ENCODE measurements at regions not wholly inside any gene's neighbourhood (a gene's known extent, or its start where the extent isn't known, plus 50 kb on each side); places are given as distances from the start of the nearest gene placed in this dataset.
"Not testable (repeated sequence)": the region's sequence is repeated elsewhere in the genome, so short reads cannot be mapped to it uniquely, and the experiment has no call there.

DNA sequence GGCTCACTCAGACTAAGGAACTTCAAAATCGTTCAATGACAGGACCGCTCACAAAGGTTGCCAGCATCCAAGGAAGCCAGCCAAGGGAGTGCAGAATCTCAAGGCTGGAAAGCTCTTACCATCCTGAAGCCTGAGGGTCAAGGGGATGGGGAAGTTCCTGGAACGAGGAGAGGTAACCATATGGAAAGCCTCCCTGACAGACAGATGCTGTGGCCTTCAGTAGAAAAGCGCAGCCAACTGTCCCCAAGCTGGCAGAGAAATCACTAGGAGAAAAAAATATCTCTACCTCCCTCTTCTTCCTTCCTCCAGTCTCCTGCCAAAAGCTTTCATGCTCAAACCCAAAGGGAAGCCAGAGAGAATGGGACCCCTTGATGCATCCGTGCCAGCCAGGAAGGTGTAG is 90.5 kb upstream of the RANBP3L start:
- no peak for DNase-seq

DNA sequence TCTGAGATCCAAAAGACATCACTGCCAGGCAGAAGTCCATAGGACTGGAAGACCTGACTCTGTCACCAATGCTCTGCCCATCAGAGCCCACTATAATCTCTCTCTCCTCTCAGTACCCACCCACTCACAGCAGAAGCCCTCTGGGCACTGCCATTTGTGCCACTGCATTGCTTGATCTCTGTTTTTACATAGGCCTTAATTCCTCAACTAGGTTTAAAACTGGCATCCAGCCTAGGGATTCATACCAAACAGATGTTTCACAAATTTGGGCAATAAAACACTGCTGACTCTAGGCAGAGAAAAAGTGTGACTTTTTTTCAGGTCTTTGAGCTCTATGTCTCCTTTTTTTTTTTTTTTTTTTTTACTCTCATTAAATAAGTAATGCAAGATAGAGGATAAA is 91.1 kb upstream of the RANBP3L start:
- no peak for DNase-seq

DNA sequence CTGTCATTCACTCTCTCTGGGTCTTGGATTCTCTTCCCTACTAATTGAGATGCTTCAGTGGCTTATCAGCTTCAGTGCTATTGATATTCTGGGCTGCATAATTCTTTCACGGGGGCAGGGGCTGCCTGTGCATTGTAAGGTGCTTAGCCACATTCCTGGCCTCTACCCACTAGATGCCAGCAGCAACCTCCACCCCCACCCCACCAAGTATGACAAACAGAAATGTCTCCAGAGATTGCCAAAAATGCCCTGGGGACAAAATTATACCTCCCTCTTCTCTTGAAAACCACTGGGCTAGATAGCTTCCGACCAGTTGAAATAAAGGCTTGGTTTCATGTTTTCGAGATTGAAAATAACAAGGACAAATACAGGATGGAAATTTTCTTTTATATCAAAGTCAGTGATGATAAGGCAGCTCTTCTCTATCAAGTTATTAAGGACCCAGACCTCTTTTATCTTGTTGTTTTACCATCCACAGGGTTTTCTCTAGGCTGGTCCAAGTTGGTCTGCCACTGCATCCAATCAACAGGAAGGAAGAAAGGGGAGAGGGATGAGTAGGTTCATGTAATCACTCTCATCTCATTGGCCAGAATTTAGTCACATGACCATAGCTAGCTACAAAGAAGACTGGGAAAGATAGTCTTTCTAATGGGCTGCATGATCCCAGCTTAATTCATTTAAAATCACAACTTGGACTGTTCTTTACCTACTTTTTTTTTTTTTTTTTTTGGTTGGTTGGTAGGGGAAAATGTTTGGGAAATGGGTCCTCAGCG is 92.1 kb upstream of the RANBP3L start:
- no peak for DNase-seq

DNA sequence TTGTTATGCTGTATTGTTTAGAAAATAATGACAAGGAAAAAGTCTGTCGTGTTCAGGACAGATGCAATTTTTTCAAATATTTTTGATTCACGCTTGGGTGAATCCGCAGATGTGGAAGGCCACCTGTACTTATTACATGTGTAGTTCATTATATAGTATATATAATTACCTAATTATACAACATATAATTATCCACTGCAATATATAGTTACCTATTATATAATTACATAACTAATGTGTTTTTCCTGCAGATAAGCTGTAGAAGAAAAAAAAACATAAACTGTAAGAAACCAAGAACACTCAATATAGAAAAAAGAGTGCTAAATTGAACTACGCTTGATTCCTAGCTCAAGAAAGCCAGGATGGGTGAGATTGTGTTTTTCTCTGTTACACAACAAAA is 93.6 kb upstream of the RANBP3L start:
- no peak for DNase-seq

DNA sequence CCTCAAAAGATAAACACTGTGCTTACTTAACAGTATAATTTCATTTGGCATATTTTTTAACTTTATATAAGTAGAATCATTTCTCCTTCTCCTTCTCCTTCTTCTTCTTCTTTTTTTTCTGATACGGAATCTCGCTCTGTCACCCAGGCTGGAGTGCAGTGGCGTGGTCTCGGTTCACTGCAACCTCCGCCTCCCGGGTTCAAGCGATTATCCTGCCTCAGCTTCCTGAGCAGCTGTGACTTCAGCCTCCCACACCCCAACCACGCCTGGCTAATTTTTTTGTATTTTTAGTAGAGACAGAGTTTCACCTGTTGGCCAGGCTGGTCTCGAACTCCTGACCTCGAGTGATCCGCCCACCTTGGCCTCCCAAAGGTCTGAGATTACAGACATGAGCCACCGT is 94.2 kb upstream of the RANBP3L start:
- not testable (repeated sequence) for DNase-seq

DNA sequence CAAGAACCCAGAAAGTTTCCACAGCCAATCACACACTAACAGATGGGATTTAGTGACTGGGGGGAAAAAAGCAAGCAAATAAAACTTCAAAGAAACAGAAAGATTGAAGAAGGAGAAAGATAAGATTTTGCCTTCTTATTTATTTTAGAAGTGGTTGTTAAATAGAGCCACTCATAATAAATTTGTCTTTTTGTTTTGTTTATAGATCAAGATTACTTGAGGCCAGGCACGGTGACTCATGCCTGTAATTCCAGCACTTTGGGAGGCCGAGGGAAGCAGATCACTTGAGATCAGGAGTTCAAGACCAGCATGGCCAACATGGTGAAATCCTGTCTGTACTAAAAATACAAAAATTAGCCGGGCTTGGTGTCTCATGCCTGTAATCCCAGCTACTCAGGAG is 94.9 kb upstream of the RANBP3L start:
- DNase-seq, result no peak

DNA sequence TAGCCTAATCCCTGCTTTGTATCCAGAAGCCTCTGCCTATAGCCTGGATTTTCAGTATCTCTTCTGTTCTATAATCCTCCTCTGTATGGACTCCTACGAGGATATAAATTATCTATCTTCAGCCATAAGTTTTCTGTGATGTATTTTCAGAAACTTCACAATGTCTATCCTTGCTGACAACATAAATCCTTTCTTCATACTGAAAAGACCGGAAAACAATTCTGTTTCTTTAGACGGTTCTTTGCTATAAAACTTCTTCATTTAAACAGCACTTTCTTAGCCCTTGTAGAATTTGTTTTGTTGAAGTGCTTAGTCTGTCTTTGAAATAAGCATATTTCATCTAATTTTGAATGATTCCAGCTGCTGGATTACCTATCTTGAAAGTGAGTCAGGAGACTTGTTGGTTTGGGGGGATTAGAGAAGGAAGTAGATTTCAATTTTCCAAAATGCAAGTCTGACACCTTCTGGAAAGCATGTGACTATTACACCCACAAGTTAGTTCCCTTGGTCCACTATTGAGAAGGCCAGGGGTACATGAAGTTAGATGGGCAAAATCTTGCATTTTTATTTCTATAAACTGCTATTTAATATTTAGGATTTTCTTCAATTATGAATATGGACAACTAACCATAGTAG is 96.3 kb upstream of the RANBP3L start:
- no peak for DNase-seq

DNA sequence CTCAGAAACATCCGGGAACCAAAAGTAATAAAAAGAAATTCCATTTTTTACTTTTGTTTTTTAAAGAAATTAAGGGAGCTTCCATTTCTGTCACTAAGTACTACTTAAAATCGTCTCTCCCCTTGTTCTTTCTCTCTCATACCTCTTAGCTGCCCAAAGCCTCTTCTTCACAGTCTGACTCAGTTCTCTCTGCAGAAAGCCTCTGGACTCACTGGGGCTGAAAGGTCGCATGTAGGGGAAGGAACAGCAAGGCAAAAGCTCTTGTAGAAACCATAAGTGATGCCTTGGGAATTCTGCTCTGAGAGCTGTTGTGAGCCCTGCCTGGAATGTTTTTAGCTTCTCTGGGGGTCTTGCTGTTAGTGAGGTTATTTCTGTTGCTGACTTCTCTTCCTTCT is 100.8 kb upstream of the RANBP3L start:
- DNase-seq, result no peak

DNA sequence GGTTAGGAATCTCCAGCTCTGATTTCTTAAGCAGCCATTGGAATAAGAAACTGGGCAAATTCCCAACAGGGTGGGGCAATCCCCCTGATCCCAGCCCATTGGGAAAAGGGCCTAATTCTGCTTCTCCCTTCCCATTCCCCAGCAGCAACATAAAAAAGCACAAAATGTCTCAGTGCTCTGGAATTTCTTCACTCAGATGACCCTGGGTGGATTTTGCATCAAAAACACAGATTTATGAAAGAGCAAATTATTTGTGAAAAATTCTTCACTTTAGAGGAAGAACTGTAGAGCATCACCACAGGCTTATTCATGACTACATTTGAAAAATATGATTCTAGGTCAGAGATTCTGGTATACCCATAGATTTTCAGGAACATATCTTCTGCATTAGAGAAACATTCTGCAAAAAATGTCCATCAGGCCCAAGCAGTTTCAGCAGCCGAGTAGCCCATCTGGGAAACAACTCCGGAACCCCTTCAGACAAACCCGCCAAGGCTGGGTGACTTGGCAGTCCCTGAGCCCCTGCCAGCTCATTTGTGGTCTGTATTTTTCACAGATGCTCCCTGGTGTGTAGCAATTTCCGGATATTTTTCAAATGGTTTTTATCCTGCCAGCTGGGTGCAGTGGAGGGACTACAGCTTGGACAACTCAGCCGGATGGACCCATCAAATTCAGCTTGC is 102.1 kb upstream of the RANBP3L start:
- no peak for DNase-seq

DNA sequence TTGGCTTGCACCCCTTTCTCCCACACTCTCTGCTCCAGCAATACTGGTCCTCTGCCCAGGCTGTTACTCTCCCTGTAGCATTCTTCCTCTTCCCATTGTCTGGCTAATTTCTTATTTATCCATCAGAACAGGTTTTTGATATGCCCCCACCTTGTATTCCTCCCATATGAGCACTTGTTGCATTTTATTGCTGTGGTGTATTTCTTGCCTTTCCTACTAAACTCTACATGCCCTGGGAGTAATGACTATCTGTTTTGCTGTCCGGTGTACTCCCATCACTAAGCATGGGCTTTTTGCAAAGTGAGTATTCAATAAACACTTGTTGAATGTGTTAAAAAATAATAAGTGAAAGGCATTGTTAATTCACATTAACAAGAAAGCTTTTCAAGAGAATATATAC is 104.3 kb upstream of the RANBP3L start:
- no peak for DNase-seq

DNA sequence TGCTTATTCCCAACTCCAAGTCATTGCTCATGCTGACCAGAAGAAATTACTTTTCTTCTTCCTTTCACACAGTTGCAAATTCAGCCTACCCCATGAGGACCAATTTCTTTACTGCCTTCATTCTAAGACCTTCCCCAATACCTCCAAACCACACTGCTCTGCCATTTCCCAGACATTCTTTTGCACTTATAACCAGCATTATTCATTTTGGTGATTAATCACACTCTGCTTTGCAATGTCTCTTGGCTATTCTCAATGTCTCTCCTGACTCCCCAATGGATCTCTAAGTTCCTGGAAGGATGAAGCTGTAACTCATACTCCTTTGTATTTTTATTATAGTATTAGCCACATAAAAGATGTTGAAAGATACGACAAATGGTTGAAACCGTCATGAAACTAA is 105.7 kb upstream of the RANBP3L start:
- DNase-seq, result no peak

DNA sequence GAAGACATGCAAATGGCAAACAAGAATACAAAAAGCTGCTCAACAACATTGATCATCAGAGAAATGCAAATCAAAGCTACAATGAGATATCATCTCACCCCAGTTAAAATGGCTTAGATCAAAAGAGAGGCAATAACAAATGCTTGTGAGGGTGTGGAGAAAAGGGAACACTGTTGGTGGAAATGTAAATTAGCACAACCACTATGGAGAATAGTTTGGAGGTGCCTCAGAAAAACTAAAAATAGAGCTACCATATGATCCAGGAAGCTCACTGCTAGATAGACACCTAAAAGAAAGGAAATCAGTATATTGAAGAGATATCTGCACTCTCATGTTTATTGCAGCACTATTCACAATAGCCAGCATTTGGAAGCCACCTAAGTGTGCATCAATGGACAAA is 108.0 kb upstream of the RANBP3L start:
- DNase-seq, result not testable (repeated sequence)

DNA sequence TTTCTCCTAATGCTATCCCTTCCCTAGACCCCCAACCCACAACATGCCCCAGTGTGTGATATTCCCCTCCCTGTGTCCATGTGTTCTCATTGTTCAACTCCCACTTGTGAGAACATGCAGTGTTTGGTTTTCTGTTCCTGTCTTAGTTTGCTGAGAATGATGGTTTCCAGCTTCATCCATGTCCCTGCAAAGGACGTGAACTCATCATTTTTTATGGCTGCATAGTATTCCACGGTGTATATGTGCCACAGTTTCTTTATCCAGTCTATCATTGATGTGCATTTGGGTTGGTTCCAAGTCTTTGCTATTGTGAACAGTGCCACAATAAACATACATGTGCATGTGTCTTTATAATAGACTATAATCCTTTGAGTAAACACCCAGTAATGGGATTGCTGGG is 109.0 kb upstream of the RANBP3L start:
- not testable (repeated sequence) for DNase-seq

DNA sequence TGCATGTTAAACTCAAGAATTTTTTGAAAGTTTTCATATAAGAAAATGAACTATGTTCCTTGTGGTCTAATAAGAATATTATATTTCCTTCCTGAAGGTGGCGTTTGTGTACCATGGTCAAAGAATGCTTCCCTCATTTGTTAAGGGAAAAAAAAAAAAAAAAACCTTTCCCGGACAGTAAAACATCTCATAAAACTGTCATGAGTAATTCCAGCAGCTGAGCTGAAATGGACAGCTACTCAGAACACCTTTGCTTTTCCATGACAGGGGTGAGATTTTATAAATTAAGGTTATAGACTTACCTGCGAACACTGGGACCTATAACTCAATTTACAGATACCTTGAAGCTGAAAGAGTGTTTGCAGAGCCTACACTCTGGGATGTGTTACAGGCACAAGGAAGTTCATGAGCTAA is 113.2 kb upstream of the RANBP3L start:
- no peak for DNase-seq

DNA sequence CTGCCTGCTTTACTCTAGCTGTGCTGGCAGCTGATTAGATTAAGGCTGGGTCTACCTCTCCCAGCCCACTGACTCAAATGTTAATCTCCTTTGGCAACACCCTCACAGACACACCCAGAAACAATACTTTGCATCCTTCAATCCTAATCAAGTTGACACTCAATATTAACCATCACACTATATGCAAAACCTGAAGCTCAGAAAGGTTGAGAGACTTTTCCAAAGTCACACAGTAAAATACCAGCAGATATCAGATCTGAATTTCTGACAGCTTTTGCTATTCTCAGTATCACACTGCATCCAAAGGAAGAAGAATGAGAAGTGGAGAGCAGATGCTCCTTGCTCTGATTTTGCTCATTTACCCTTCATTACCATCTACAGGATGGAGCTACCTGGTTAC is 114.9 kb upstream of the RANBP3L start:
- DNase-seq, result no peak

DNA sequence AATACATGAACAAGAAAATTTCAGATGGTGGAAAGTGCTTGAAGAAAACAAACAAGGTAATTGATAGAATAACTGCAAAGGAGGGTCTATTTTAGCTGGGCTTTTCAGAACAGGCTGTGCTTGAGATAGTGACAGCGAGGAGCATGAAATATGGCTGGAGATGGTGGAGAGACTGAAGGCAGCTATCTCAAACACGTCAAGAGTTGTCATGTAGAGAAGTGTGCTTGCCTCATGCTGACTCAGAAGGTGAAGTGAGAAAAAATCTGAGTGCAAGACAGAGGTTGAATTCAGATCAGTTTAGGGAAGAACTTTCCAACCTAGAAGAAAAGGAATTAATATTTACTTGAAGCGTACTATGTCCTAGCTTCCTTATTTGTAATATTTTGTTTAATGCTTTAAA is 115.5 kb upstream of the RANBP3L start:
- DNase-seq, result no peak

DNA sequence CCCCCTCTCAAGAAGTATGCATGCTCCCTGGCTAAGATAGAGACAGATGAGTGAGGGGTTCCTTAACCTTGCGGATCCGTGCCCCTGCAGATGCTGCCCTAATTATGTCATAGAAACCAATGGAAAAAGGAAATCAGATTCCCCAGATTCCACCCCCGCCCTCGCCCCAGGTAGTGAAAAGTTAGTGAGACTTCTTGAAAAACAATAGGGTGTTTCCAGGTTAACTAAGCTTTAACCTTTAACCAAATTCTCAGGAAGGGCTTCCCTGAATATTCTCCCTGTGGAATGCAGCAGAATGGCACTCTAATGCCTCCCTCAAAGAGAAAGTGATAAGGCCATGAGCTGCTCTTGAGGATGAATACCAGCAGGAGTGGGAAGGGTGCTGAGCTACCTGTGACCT is 116.0 kb upstream of the RANBP3L start:
- no peak for DNase-seq

DNA sequence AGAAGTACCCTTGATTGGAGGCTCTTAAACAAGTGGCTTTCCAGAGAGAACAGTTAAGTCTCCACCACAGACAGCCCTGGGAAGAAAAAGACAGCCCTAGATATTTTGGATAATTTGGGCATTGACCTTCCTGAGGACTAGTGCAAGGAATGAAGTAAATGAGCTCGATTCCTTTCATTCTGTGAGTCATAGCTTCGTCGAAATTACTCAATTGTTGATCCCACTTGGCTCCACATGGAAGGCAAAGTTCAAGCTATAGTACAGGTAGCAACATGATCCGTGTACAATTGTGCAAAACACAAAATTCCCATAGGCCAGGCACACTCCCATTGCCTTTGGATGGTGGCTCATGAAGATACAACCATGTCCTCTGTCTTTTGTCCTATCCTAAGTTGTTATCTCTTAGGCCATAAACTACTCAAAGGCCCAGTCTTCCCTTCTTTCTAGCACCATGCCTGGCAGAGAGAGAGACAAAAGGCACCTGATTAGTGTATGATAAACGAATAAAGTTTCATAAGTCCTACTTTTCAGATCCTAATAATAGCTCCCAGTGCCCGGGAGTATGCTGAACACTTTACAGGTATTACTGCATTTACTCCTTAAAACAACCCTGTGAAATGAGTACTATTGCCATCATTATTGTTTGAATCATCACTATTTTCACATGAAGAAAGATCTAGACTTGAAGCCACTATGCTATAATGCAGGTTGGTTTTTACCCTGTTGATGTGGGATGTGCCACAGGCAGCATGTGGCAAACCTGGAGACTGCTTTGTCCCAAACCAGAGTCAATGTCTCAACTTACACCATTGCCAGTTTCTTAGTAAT is 116.7 kb upstream of the RANBP3L start:
- no peak for DNase-seq

DNA sequence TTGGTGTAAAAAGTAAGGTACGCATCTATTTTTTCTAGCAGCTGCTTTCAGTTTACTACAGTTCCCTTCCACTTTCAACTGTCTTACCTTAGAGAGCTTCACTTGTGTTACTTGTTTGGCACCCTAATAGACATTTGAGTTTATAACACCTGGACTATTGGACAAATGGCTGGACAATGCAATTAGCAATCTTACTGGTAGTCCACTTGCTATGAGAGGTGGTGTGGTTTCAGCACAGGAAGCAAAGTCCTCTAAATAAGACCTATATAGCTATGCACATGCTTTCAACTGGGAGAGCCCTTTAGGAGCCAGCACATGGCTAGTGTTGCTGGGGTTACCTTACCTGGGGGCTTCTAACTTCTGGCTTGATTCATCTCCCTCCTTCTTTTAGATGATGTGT is 119.6 kb upstream of the RANBP3L start:
- DNase-seq, result no peak

DNA sequence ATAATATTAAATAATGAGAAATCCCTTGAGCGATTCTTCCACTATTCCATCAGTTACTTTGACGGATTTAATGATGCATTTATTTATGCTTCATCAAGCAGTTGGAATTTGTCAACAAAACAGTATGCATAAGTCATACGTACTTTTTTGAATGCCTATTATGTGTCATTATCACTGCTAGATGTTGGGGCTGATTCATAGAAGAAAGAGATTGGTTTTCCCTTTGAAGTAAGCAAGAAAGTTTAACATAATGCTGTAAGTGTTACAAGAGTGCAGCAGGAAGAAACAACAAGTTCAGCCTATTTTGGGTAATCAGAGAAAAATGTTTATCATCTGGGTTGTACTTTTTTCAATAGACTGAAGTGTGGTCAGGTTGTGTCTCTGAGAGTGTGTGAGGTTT is 121.2 kb upstream of the RANBP3L start:
- DNase-seq, result no peak

DNA sequence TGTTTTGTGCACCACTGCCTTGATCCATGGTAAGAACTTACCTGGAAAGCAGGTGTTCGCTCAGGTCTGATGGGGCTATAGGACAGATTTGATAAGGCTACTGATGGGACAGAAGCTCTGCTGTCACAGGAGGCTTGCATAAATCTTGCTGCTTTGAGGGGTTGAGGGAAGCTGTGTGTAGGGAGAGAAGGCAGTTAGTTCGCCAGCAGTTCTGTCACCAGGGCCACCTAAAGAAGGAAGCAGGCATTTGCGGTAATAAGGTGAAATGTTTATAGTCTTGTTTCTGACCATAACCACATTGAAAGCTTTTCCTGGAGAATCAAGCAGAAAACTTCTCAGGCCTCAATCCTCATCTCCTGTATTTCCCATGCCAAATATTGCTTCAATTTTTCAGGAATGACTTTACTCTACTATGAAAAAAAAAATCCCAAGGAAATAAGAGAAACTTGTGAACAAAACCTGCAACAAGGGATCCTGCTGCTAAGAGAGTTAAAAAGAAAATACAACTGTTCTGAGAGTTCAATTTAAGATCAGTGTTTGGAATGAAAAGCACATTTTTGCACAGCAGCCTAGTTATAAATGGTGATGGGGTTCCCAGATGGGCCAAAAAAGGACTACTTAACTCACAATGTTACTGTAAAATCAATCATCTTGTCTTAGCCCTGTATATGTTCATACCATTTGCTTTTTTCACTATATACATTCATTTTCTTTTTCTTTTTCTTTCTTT is 122.0 kb upstream of the RANBP3L start:
- no peak for DNase-seq

DNA sequence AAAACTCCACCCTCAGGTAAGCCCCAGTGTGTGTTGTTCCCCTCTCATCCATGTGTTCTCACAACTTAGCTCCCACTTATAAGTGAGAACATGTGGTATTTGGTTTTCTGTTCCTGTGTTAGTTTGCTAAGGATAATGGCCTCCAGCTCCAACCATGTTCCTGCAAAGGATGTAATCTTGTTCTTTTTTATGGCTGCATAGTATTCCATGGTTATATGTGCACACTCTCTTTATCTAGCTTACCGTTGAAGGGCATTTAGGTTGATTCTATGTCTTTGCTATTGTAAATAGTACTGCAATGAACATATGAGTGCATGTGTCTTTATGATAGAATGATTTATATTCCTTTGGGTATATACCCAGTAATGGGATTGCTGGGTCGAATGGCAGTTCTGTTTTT is 124.4 kb upstream of the RANBP3L start:
- DNase-seq, result not testable (repeated sequence)

DNA sequence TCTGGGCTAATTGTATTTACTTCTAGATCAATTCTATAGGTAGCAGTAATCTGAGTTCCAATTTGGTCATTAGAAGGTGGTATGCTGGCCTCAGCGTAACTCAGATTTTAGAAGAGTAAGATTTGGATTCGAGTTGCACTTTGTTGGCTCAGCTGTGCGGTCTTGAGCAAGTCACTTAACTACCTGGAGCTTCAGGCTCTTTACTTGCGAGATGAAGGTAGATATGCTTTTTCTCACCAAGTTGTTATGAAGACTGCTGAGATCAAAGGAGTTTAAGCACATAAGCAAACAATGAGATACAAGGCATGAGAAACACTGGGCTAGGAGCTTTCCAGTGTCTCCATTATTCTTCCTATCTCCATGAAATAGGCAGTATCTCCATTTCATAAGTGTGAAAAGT is 133.8 kb upstream of the RANBP3L start:
- DNase-seq, result no peak

Measured in activated effector memory CD4-positive, alpha-beta T cell treated with anti-CD3 and anti-CD28 coated beads, Interleukin-2, amount 50 U/mL, for 16 hours (primary cell).